Superior temporal gyrus (tissue), 1 donor: ENCODE measurements at regions not wholly inside any gene's neighbourhood (a gene's known extent, or its start where the extent isn't known, plus 50 kb on each side); places are given as distances from the start of the nearest gene placed in this dataset.
"Not testable (repeated sequence)": the region's sequence is repeated elsewhere in the genome, so short reads cannot be mapped to it uniquely, and the experiment has no call there.

Experiments
- DNase-seq: peaks from one replicate; pipeline ENCODE4 v3.0.0-alpha.2; 2016; ENCODE audit errors: extremely low spot score

- no peak for DNase-seq
Measured at GRCh38 chr2:223180463-223180862, 128.5 kb downstream of the KCNE4 start.

- DNase-seq = no peak
Measured at GRCh38 chr2:223181561-223181960, 129.6 kb downstream of the KCNE4 start.

GRCh38 chr2:223182356-223182755 lies 130.4 kb downstream of the KCNE4 start:
- no peak for DNase-seq

- no peak for DNase-seq
Measured at GRCh38 chr2:223185638-223186037, 133.6 kb downstream of the KCNE4 start.

DNA sequence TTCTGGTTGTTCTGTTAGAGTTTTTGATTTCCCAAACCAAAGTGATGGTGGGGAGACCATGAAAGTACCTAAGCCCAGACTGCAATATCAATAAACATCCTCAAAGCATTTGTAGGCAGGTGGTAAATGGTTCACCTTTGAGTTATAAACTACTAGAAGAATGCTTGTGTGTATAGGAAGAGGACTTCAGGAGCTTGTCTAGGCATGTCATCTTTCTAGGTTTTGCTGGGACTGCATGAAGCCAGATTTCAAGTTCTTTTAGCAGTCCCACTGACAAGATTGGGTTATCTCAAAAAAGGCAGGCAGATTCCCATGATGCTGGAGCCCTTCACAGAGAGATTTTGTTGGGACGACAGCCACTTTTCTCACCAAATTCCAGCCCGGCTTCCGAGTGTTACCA lies 135.3 kb downstream of the KCNE4 start:
- no peak for DNase-seq

GRCh38 chr2:223190561-223191206 lies 138.7 kb downstream of the KCNE4 start:
- DNase-seq = not testable (repeated sequence)

- no peak for DNase-seq
Measured at GRCh38 chr2:223196331-223196730, 144.3 kb downstream of the KCNE4 start.

GRCh38 chr2:223197046-223197445 lies 145.1 kb downstream of the KCNE4 start:
- DNase-seq = no peak

DNA sequence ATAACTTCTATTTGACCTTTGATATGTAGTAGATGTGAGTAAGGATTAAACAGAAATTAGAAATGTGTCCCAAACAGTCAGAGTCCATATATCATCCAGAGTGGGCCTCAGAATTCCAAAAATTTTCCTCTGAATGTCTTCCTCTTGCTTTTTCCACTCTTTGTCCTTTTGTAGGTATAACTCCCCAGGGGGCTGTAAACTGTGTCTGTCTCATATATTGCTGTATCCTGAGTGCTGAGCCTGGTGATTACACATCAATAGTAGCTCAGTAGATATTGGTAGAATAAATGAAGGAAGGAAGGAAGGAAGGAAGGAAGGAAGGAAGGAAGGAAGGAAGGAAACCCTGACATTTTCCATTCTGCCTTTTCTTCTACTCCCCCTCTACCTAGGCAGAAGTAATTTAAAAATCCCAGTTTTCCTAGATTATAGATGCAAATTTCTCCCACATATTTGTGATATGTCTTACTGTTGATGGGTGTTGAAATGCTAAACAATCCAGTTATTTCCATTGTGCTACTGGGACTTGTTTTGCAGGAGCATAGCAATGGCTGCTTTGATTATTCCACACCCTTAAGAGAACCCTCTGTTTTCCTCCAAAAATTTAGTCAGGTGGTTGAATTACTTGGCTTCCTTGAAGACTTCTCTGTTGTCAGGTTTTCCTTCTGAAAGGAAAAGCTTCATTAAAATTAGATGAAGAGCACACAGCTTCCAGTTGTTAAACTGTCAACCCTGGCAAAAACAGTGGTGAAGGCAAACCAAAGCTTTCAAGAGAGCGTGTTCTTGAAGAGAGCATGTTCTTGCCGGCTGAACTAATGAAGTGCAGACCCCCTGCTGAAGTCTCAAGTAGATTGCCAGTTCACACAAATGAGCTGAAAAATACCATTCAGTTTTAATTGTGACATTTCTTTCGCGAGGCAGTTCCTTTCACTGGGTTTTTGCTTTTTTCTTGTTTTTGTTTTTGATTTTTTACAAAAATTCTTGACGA lies 147.8 kb downstream of the KCNE4 start:
- DNase-seq = peak; percentile 23

DNA sequence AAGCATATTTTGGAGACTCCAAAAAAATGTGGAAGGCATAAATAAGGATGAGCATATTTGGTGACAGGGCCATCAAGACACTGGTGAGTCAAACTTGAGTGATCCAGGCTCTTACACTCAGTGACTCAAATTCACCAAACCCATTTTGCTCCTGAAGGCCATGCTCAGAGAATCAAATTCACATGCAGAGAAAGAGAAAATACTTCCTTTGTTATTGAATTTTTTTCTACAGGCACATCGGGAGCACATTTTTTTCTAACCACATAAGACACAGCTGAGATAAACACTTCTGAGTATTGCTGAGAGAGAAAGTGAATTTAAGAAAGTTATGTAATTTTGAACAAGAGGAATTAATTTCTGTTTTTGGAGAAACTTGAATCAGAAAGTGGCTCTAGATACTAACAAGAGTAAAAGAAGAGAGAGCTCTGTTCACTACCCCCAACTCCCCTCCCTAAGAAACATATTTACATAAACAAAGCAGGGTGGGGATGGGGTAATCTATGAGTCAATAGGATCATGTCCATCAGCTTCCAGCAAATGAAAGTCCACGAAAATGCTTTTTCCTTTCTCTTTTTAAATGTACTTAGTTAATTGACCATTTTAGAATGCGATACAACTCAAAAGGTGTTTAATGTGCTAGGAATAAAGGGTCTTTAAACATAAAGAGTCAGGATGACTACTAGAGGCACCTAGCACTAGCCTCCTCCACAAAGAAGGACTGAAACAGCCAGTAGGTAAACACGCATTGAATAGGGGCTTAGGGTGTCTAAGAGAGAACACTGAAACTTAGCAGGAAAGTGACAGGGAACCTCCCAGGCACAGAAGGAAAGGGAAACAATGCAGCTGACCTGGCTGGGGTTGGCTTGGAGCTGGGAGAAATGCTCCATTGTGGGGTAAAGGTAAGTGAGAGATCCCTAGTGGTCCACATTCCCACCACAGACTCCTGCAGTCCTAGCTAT lies 152.3 kb downstream of the KCNE4 start:
- no peak for DNase-seq

GRCh38 chr2:223210489-223210888 lies 158.5 kb downstream of the KCNE4 start:
- no peak for DNase-seq

GRCh38 chr2:223214394-223215253 lies 162.6 kb downstream of the KCNE4 start:
- DNase-seq = no peak

GRCh38 chr2:223215254-223215516 lies 163.2 kb downstream of the KCNE4 start:
- DNase-seq = no peak

- no peak for DNase-seq
Measured at GRCh38 chr2:223217373-223217772, 165.4 kb downstream of the KCNE4 start.

GRCh38 chr2:223218587-223219178 lies 166.7 kb downstream of the KCNE4 start:
- DNase-seq = no peak

DNA sequence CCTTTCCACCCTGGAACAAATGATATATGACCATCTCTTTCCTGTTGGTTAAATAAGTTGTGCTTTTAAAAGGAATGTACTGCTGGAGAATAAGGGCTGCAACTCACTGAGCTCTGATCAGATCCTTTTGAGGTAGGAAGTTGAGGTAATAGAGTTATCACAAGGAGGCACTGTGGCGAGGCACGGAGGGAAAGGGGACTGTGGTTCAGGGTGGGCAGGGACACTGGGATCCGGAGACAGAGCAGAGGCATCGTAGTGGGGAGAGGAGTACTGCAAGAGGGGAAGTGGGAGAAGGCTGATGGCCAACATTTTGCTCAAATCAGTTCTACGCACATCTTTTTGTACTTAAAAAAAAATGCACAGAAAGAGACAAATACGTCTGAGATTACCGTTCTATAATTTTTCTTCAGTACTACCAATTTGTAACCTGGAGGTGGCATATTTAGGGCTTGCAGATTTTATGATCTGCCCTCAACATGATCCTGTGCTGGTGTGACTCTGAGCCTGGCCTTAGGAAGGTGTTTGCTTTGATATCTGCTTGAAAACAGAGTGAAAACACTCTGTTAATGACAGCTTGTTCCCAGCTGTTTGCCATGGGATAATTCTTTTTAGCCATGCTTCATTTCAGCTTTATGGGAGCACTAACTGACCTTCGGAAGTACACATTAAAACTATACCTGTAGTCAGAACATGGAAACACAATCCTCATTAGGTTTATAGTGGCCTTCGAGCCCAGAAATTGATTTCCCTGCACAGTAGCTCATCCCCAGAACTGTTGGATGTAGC lies 168.1 kb downstream of the KCNE4 start:
- DNase-seq = no peak

- no peak for DNase-seq
Measured at GRCh38 chr2:223220658-223220925, 168.6 kb downstream of the KCNE4 start.

- no peak for DNase-seq
Measured at GRCh38 chr2:223221139-223221835, 169.3 kb downstream of the KCNE4 start.

- DNase-seq = no peak
Measured at GRCh38 chr2:223222397-223222796, 170.4 kb downstream of the KCNE4 start.

GRCh38 chr2:223223156-223223555 lies 171.2 kb downstream of the KCNE4 start:
- no peak for DNase-seq
